Tibial nerve (tissue), 4 donors: ENCODE measurements at regions not wholly inside any gene's neighbourhood (a gene's known extent, or its start where the extent isn't known, plus 50 kb on each side); places are given as distances from the start of the nearest gene placed in this dataset.

ENCODE experiments used
- DNase-seq, 2 donors: peaks; one replicate each; pipeline ENCODE4 v3.0.0-alpha.2; 2019; ENCODE audit warnings: low spot score in 2 of 2
- H3K27ac ChIP-seq, 4 donors: fragments of 200-600 bp; sonication (generic) in 3 of 4; one replicate each; pipeline ENCODE4 v1.5.1; 2017 to 2019; ENCODE audit warnings: mild to moderate bottlenecking in 1 of 4
- H3K27me3 ChIP-seq, 2 donors: fragments of 200-600 bp; sonication (generic) in 1 of 2; one replicate each; pipeline versions ENCODE4 v1.5.1 to v1.6.0; 2017 to 2019
- H3K36me3 ChIP-seq, 3 donors: fragments of 200-600 bp; sonication (generic); one replicate each; pipeline ENCODE4 v1.5.1; 2018 to 2019
- H3K4me1 ChIP-seq, 4 donors: fragments of 200-600 bp; sonication (generic) in 3 of 4; one replicate each; pipeline ENCODE4 v1.5.1; 2017 to 2019
- H3K4me3 ChIP-seq, 4 donors: fragments of 200-600 bp; sonication (generic) in 3 of 4; one replicate each; pipeline ENCODE4 v1.5.1; 2017 to 2019; ENCODE audit warnings: mild to moderate bottlenecking in 1 of 4, moderate library complexity in 1 of 4
- H3K9me3 ChIP-seq, 4 donors: fragments of 200-600 bp; sonication (generic) in 3 of 4; one replicate each; pipeline ENCODE4 v1.5.1; 2017 to 2019
- CTCF ChIP-seq, 5 experiments: fragments of 200-600 bp in 3 of 5; fragments of 450-650 bp in 2 of 5; sonication (generic) in 3 of 5; IDR thresholded peaks; one replicate each; pipeline ENCODE4 v1.5.1; 2016 to 2019; ENCODE audit warnings: antibody characterized with exemption in 5 of 5, mild to moderate bottlenecking in 3 of 5, moderate library complexity in 2 of 5
- EP300 ChIP-seq, 2 donors: sonication (generic); formaldehyde crosslinking; IDR thresholded peaks; one replicate each; pipeline ENCODE4 v1.6.1; 2017; ENCODE audit warnings: antibody characterized with exemption in 2 of 2, mild to moderate bottlenecking in 1 of 2
- POLR2A ChIP-seq, 2 donors: fragments of 450-650 bp; IDR thresholded peaks; one replicate each; pipeline ENCODE4 v1.6.1; 2017; ENCODE audit warnings: antibody characterized with exemption in 2 of 2, mild to moderate bottlenecking in 2 of 2, moderate library complexity in 2 of 2
- WGBS, 2 donors: methylation state at CpG; one replicate each; pipeline ENCODE4 v1.1.5; 2018; 5-methylcytosine and 5-hydroxymethylcytosine counted together

GRCh38 chr14:38716926-38717325, 386.1 kb downstream of the SEC23A start:
- no peaks in the 10 kb centered on the region for H3K4me1 ChIP-seq
- H3K36me3 ChIP-seq = no peaks in the 10 kb centered on the region
- TF ChIP-seq CTCF (IDR thresholded peaks at IDR 0.05) = no peak
- no peak for TF ChIP-seq EP300 (IDR thresholded peaks at IDR 0.05)
- no peak for TF ChIP-seq POLR2A (IDR thresholded peaks at IDR 0.05)
- 77 to 84% methylated on average over 3 of the region's 3 CpGs for WGBS, 2 donors
- no peaks in the 10 kb centered on the region for H3K27me3 ChIP-seq
- no peak for DNase-seq
- H3K9me3 ChIP-seq = no peaks in the 10 kb centered on the region
- H3K27ac ChIP-seq = no peak overlapping the region
- H3K4me3 ChIP-seq = no peak overlapping the region

- Histone ChIP-seq H3K36me3 (no peaks in the 10 kb centered on the region), H3K27ac (no peak overlapping the region), H3K9me3 (no peaks in the 10 kb centered on the region), H3K4me1 (no peaks in the 10 kb centered on the region), H3K27me3 (no peaks in the 10 kb centered on the region), H3K4me3 (no peak overlapping the region)
- DNase-seq = no peak
- TF ChIP-seq CTCF (IDR thresholded peaks at IDR 0.05) (no peak), POLR2A (IDR thresholded peaks at IDR 0.05) (no peak), EP300 (IDR thresholded peaks at IDR 0.05) (no peak)
- WGBS, 2 donors = 53 to 82% methylated on average over 3 of the region's 3 CpGs
Observed at GRCh38 chr14:38710881-38711280, 392.2 kb downstream of the SEC23A start.

- Histone ChIP-seq H3K36me3 (no peaks in the 10 kb centered on the region), H3K27me3 (no peaks in the 10 kb centered on the region)
- 92 to 94% methylated on average over 6 of the region's 6 CpGs for WGBS, 2 donors
Observed at GRCh38 chr14:38710196-38710595, 392.8 kb downstream of the SEC23A start.

GRCh38 chr14:38705220-38705619, 397.8 kb downstream of the SEC23A start:
- no peak for DNase-seq
- Histone ChIP-seq H3K36me3 (no peaks in the 10 kb centered on the region), H3K27ac (no peak overlapping the region), H3K4me1 (no peaks in the 10 kb centered on the region), H3K9me3 (no peaks in the 10 kb centered on the region), H3K27me3 (no peaks in the 10 kb centered on the region), H3K4me3 (no peak overlapping the region)
- WGBS, 2 donors = 66 to 82% methylated on average over 5 of the region's 5 CpGs
- TF ChIP-seq CTCF (IDR thresholded peaks at IDR 0.05) (no peak), POLR2A (IDR thresholded peaks at IDR 0.05) (no peak), EP300 (IDR thresholded peaks at IDR 0.05) (no peak)

More at GRCh38 chr14:38710196-38710595, 392.8 kb downstream of the SEC23A start:
- DNase-seq = no peak
- TF ChIP-seq EP300 (IDR thresholded peaks at IDR 0.05) (no peak), POLR2A (IDR thresholded peaks at IDR 0.05) (no peak), CTCF (IDR thresholded peaks at IDR 0.05) (no peak)
- Histone ChIP-seq H3K4me3 (no peak overlapping the region), H3K27ac (no peak overlapping the region), H3K4me1 (no peaks in the 10 kb centered on the region), H3K9me3 (no peaks in the 10 kb centered on the region)

GRCh38 chr14:38704220-38704619, 398.8 kb downstream of the SEC23A start:
- H3K36me3 ChIP-seq = no peaks in the 10 kb centered on the region
- no peak overlapping the region for H3K27ac ChIP-seq
- WGBS, 2 donors = 90 to 91% methylated on average over 1 of the region's 1 CpG
- no peak for TF ChIP-seq CTCF (IDR thresholded peaks at IDR 0.05)
- TF ChIP-seq POLR2A (IDR thresholded peaks at IDR 0.05) = no peak
- no peak for TF ChIP-seq EP300 (IDR thresholded peaks at IDR 0.05)
- DNase-seq = no peak
- H3K4me1 ChIP-seq = no peaks in the 10 kb centered on the region
- H3K9me3 ChIP-seq = no peaks in the 10 kb centered on the region
- H3K4me3 ChIP-seq = no peak overlapping the region
- no peaks in the 10 kb centered on the region for H3K27me3 ChIP-seq
